ENCODE measurements at regions not wholly inside any gene's neighbourhood (a gene's known extent, or its start where the extent isn't known, plus 50 kb on each side); places are given as distances from the start of the nearest gene placed in this dataset.

DNA sequence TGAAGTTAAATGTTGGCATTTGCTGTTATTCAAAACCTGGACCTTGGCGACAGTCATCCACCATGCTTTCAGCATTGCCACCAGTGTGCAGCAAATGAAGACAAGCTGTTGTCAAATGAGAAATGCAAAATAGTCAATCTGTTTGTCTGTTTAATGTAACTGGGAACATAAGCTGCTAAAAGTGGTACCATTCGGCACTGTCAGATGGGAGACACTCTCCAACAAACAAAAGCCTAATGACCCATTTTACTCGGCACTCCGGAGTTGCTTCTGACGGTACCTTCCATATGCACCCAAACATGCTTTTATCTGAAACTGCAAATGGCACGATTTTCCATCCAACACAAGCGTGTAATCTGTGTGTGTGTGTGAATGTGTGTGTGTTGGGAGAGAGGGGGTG is 297.8 kb downstream of the MAF start:
- H3K79me1 ChIP-seq (ENCODE audit: low read depth, low read length) = no peaks in the 10 kb centered on the region
- peaks cover 12 to 23% (median 17%) of the 10 kb centered on the region in 4 experiments for H3K4me1 ChIP-seq (replicated peaks in 1 of 4; ENCODE audit: control insufficient read depth in 3 of 4, insufficient read depth in 4 of 4, low read length in 3 of 4)
- no peaks in the 10 kb centered on the region for H4K20me1 ChIP-seq (replicated peaks in 1 of 2; ENCODE audit: control insufficient read depth in 1 of 2, insufficient read depth in 2 of 2, low read length in 2 of 2)
- no peak overlapping the region for H3K56ac ChIP-seq (replicated peaks; ENCODE audit: insufficient read length, low read depth, low read length)
- no peak overlapping the region for H4K8ac ChIP-seq (ENCODE audit: extremely low read depth, insufficient read depth, low read length)
- H3K27ac ChIP-seq (ENCODE audit: low read depth, low read length) = no peak overlapping the region
- 89% methylated on average over 7 of the region's 7 CpGs; no CpG with 5 or more reads in 1 of the 2 experiments for WGBS, 2 experiments (ENCODE audit: extremely low coverage in 1 of 2, insufficient coverage in 1 of 2, insufficient read length in 1 of 2, insufficient replicate concordance in 2 of 2, low coverage in 1 of 2, low lambda C conversion rate in 2 of 2, missing lambda C conversion rate in 1 of 2)
- H4K5ac ChIP-seq (ENCODE audit: insufficient read length, low read depth, low read length) = no peak overlapping the region
- H2BK20ac ChIP-seq (ENCODE audit: low read length) = peak overlapping the region; percentile 38; the same call in 1 of the 2 replicates
- H3K4me3 ChIP-seq (ENCODE audit: extremely low read depth in 1 of 4, insufficient read depth in 2 of 4, low read depth in 3 of 4, low read length in 4 of 4) = no peak overlapping the region
- no peak overlapping the region for H4K91ac ChIP-seq (replicated peaks; ENCODE audit: insufficient read length, low read length)
- CTCF ChIA-PET (ENCODE audit: partially characterized antibody) = interaction anchor here (0.8 to 1.2 kb wide), 4 partner anchors 8 to 102 kb away, joined by 3 to 4 read pairs (median 3); no protein-coding TSS in a partner anchor
- no peak overlapping the region for H2BK5ac ChIP-seq (ENCODE audit: low read depth, low read length)
- DNase-seq (ENCODE audit: low read depth in 1 of 2, low spot score in 2 of 2) = no peak
- 0 out of 2 replicates have a peak overlapping the region, but pooled peaks have one; percentile 30 for H2AK5ac ChIP-seq (ENCODE audit: low read depth, low read length)
- H3K18ac ChIP-seq (ENCODE audit: extremely low read depth, low read length) = no peak overlapping the region
- H3K27me3 ChIP-seq (replicated peaks in 1 of 4; ENCODE audit: control insufficient read depth in 3 of 4, extremely low read depth in 1 of 4, insufficient read depth in 3 of 4, low read length in 3 of 4) = no peaks in the 10 kb centered on the region; a peak in 1 of 7 replicates
- H3K4me2 ChIP-seq (ENCODE audit: insufficient read depth in 1 of 2, low read depth in 2 of 2, low read length in 2 of 2) = no peak overlapping the region
- FAIRE-seq = no peak
- H2BK120ac ChIP-seq (replicated peaks; ENCODE audit: low read depth, low read length) = no peak overlapping the region
- no peak overlapping the region for H2AFZ ChIP-seq (ENCODE audit: low read length)
- no peak overlapping the region for H3K9ac ChIP-seq (replicated peaks in 1 of 4; ENCODE audit: extremely low read depth in 1 of 4, low read depth in 3 of 4, low read length in 3 of 4)
- H3K4ac ChIP-seq (replicated peaks; ENCODE audit: insufficient read length, low read depth, low read length) = no peak overlapping the region
- H2BK15ac ChIP-seq (ENCODE audit: low read length) = peak overlapping the region; percentile 8; the same call in 1 of the 2 replicates
- H3K79me2 ChIP-seq (ENCODE audit: control insufficient read depth in 1 of 2, insufficient read depth in 2 of 2, low read length in 2 of 2) = no peaks in the 10 kb centered on the region
- no peak overlapping the region for H3K23ac ChIP-seq (ENCODE audit: insufficient read length)
- H3K14ac ChIP-seq (ENCODE audit: insufficient read length) = no peak overlapping the region
- no peaks in the 10 kb centered on the region for H3K9me3 ChIP-seq (ENCODE audit: insufficient read depth in 2 of 2, low read depth in 1 of 2, low read length in 1 of 2)
- H3K36me3 ChIP-seq (ENCODE audit: control insufficient read depth in 2 of 4, insufficient read depth in 4 of 4, low read length in 3 of 4) = no peaks in the 10 kb centered on the region
- no peaks in the 10 kb centered on the region for H3K23me2 ChIP-seq (ENCODE audit: low read depth, low read length)
- POLR2A ChIA-PET (ENCODE audit: partially characterized antibody) = no interaction called here
- peak overlapping the region; percentile 30; the same call in 1 of the 2 replicates for H2BK12ac ChIP-seq (ENCODE audit: low read depth, low read length)
- TF ChIP-seq TEAD4 (IDR thresholded peaks at IDR 0.05; ENCODE audit: low read depth, low read length) (no peak), KDM5A (IDR thresholded peaks at IDR 0.05; ENCODE audit: low read length) (no peak), EP300 (IDR thresholded peaks at IDR 0.05; ENCODE audit: borderline replicate concordance in 1 of 2, low read depth in 2 of 2, low read length in 2 of 2) (no peak), BCL11A (IDR thresholded peaks at IDR 0.05; ENCODE audit: low read depth in 2 of 2, low read length in 2 of 2) (no peak), SIX5 (IDR thresholded peaks at IDR 0.05; ENCODE audit: low read depth, low read length) (no peak), HDAC6 (IDR thresholded peaks at IDR 0.05; ENCODE audit: low read depth, low read length) (no peak), SRF (IDR thresholded peaks at IDR 0.05; ENCODE audit: low read depth, low read length) (no peak), SP2 (IDR thresholded peaks at IDR 0.05; ENCODE audit: low read length) (no peak), GTF2F1 (IDR thresholded peaks at IDR 0.05; ENCODE audit: borderline replicate concordance, low read depth, low read length) (no peak), JUND (IDR thresholded peaks at IDR 0.05; ENCODE audit: low read length) (no peak)
- TF ChIP-seq, protein P1, sequence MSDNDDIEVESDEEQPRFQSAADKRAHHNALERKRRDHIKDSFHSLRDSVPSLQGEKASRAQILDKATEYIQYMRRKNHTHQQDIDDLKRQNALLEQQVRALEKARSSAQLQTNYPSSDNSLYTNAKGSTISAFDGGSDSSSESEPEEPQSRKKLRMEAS (IDR thresholded peaks at IDR 0.05) = no peak
- TF ChIP-seq, protein P2, sequence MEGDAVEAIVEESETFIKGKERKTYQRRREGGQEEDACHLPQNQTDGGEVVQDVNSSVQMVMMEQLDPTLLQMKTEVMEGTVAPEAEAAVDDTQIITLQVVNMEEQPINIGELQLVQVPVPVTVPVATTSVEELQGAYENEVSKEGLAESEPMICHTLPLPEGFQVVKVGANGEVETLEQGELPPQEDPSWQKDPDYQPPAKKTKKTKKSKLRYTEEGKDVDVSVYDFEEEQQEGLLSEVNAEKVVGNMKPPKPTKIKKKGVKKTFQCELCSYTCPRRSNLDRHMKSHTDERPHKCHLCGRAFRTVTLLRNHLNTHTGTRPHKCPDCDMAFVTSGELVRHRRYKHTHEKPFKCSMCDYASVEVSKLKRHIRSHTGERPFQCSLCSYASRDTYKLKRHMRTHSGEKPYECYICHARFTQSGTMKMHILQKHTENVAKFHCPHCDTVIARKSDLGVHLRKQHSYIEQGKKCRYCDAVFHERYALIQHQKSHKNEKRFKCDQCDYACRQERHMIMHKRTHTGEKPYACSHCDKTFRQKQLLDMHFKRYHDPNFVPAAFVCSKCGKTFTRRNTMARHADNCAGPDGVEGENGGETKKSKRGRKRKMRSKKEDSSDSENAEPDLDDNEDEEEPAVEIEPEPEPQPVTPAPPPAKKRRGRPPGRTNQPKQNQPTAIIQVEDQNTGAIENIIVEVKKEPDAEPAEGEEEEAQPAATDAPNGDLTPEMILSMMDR (IDR thresholded peaks at IDR 0.05; ENCODE audit: control extremely low read depth in 1 of 3, insufficient read depth in 1 of 3, low read depth in 1 of 3, low read length in 3 of 3) = no peak

Data from H1 (cell line).